Fibroblast of lung (primary cell): ENCODE measurements at regions not wholly inside any gene's neighbourhood (a gene's known extent, or its start where the extent isn't known, plus 50 kb on each side); places are given as distances from the start of the nearest gene placed in this dataset.

Experiments
- DNase-seq, 2 donors: peaks; one replicate each; pipeline versions ENCODE4 v3.0.0 to v3.0.0-alpha.2; 2010; ENCODE audit warnings: low read depth in 2 of 2
- H2AFZ ChIP-seq: 2 replicates; pipeline ENCODE4 v1.5.1; 2012; ENCODE audit warnings: low read length, control low read depth, inconsistent platforms
- H3K27ac ChIP-seq: 2 replicates; pipeline ENCODE4 v1.5.1; 2011; ENCODE audit warnings: low read length, control low read depth; ENCODE audit not compliant: insufficient read depth
- H3K27me3 ChIP-seq: 2 replicates; pipeline ENCODE4 v1.5.1; 2011; ENCODE audit warnings: mild to moderate bottlenecking, low read length; ENCODE audit not compliant: control insufficient read depth, insufficient read depth
- H3K36me3 ChIP-seq: 2 replicates; pipeline ENCODE4 v1.5.1; 2011; ENCODE audit warnings: low read length; ENCODE audit not compliant: control insufficient read depth, insufficient read depth
- H3K4me1 ChIP-seq: 2 replicates; pipeline ENCODE4 v1.5.1; 2011; ENCODE audit warnings: low read length; ENCODE audit not compliant: control insufficient read depth, insufficient read depth; ENCODE audit errors: extremely low read depth
- H3K4me2 ChIP-seq: 2 replicates; pipeline ENCODE4 v1.5.1; 2011; ENCODE audit warnings: low read length, control low read depth; ENCODE audit not compliant: insufficient read depth; ENCODE audit errors: extremely low read depth
- H3K4me3 ChIP-seq, 4 experiments: fragments of 200-600 bp in 1 of 4; sonication (generic) in 1 of 4; replicated peaks in 1 of 4; 2 replicates each; pipeline ENCODE4 v1.5.1; 2011 to 2016; ENCODE audit warnings: low read length in 4 of 4, low read depth in 3 of 4, mild to moderate bottlenecking in 3 of 4, control low read depth in 2 of 4, inconsistent platforms in 1 of 4, mixed read lengths in 1 of 4; ENCODE audit not compliant: insufficient read depth in 1 of 4; ENCODE audit errors: control extremely low read depth in 1 of 4
- H3K79me2 ChIP-seq: 2 replicates; pipeline ENCODE4 v1.5.1; 2012; ENCODE audit warnings: mild to moderate bottlenecking, low read length, inconsistent platforms; ENCODE audit not compliant: control insufficient read depth, insufficient read depth
- H3K9ac ChIP-seq: 2 replicates; pipeline ENCODE4 v1.5.1; 2011; ENCODE audit warnings: mild to moderate bottlenecking, low read length, control low read depth; ENCODE audit not compliant: insufficient read depth
- H3K9me3 ChIP-seq: 2 replicates; pipeline ENCODE4 v1.5.1; 2012; ENCODE audit warnings: low read depth, low read length; ENCODE audit not compliant: control insufficient read depth, insufficient read depth
- H4K20me1 ChIP-seq: 2 replicates; pipeline ENCODE4 v1.5.1; 2011; ENCODE audit warnings: low read length; ENCODE audit not compliant: control insufficient read depth, insufficient read depth; ENCODE audit errors: extremely low read depth
- CTCF ChIP-seq, 2 donors: IDR thresholded peaks in 1 of 2; conservative IDR thresholded peaks in 1 of 2; 1 replicate in 1 of 2; 2 replicates in 1 of 2; pipeline ENCODE4 v1.5.1; 2011 to 2012; ENCODE audit warnings: low read length in 2 of 2, control low read depth in 1 of 2, inconsistent platforms in 1 of 2, low read depth in 1 of 2, mild to moderate bottlenecking in 1 of 2
- EZH2 ChIP-seq: IDR thresholded peaks from 2 replicates; pipeline ENCODE4 v1.5.1; 2012; ENCODE audit warnings: low read length, control low read depth, mild to moderate bottlenecking; ENCODE audit errors: missing control alignments

GRCh38 chr2:109067631-109068125 lies 61.3 kb upstream of the SH3RF3 start:
- no peak for DNase-seq
- H3K9me3 ChIP-seq = no peaks in the 10 kb centered on the region
- H3K27ac ChIP-seq = no peak overlapping the region
- no peak overlapping the region for H2AFZ ChIP-seq
- no peaks in the 10 kb centered on the region for H3K79me2 ChIP-seq
- H3K9ac ChIP-seq = no peak overlapping the region
- H3K27me3 ChIP-seq = peaks cover 26% of the 10 kb centered on the region
- H4K20me1 ChIP-seq = no peaks in the 10 kb centered on the region
- no peaks in the 10 kb centered on the region for H3K36me3 ChIP-seq
- H3K4me3 ChIP-seq = no peak overlapping the region
- H3K4me1 ChIP-seq = no peaks in the 10 kb centered on the region
- no peak for TF ChIP-seq CTCF (conservative IDR thresholded peaks at IDR 0.05 in 1 of 2, IDR thresholded peaks at IDR 0.05 in 1 of 2; ENCODE audit: low read depth in 1 of 2, low read length in 2 of 2)
- no peak overlapping the region for H3K4me2 ChIP-seq

- H3K4me1 ChIP-seq = no peaks in the 10 kb centered on the region
- no peak overlapping the region for H3K4me2 ChIP-seq
- no peak overlapping the region for H3K4me3 ChIP-seq
- no peaks in the 10 kb centered on the region for H3K79me2 ChIP-seq
- peaks cover 25% of the 10 kb centered on the region for H3K27me3 ChIP-seq
- no peaks in the 10 kb centered on the region for H3K9me3 ChIP-seq
- H3K9ac ChIP-seq = no peak overlapping the region
- no peaks in the 10 kb centered on the region for H3K36me3 ChIP-seq
- no peak overlapping the region for H3K27ac ChIP-seq
- peak in 1 of 2 donors; percentile 10 for DNase-seq
- TF ChIP-seq CTCF (conservative IDR thresholded peaks at IDR 0.05 in 1 of 2, IDR thresholded peaks at IDR 0.05 in 1 of 2; ENCODE audit: low read depth in 1 of 2, low read length in 2 of 2) = no peak
- no peak for TF ChIP-seq EZH2
- H2AFZ ChIP-seq = no peak overlapping the region
- H4K20me1 ChIP-seq = no peaks in the 10 kb centered on the region
Measured at GRCh38 chr2:109066917-109067597, 61.9 kb upstream of the SH3RF3 start.

GRCh38 chr2:109066501-109066900 lies 62.5 kb upstream of the SH3RF3 start:
- Histone ChIP-seq H3K4me3 (no peak overlapping the region), H4K20me1 (no peaks in the 10 kb centered on the region), H3K4me1 (no peaks in the 10 kb centered on the region), H3K4me2 (no peak overlapping the region), H2AFZ (no peak overlapping the region), H3K9me3 (no peaks in the 10 kb centered on the region), H3K36me3 (no peaks in the 10 kb centered on the region), H3K79me2 (no peaks in the 10 kb centered on the region), H3K9ac (no peak overlapping the region), H3K27me3 (peaks cover 22% of the 10 kb centered on the region), H3K27ac (no peak overlapping the region)
- TF ChIP-seq EZH2 = no peak
- TF ChIP-seq CTCF (conservative IDR thresholded peaks at IDR 0.05 in 1 of 2, IDR thresholded peaks at IDR 0.05 in 1 of 2; ENCODE audit: low read depth in 1 of 2, low read length in 2 of 2) = no peak
- no peak for DNase-seq
